Activated naive CD4-positive, alpha-beta T cell treated with anti-CD3 and anti-CD28 coated beads, Interleukin-2, amount 10 ng/mL, durations not matched to agents 7 days and 5 days (primary cell): ENCODE measurements at regions not wholly inside any gene's neighbourhood (a gene's known extent, or its start where the extent isn't known, plus 50 kb on each side); places are given as distances from the start of the nearest gene placed in this dataset.

Experiments used
- CTCF ChIA-PET: fragments of 350-600 bp; sonication (Branson Sonifier 250); formaldehyde crosslinking; loops from one replicate; lab custom pipeline; 2021; ENCODE audit warnings: antibody characterized with exemption; lab: Charles Lee
- DNase-seq: peaks from one replicate; pipeline ENCODE4 v3.0.0-alpha.2; 2020
- H3K27ac Mint-ChIP-seq: one replicate; pipeline ENCODE4 v1.8.0; 2021; ENCODE audit warnings: mild to moderate bottlenecking, moderate library complexity, mixed read lengths
- H3K27me3 Mint-ChIP-seq: one replicate; pipeline ENCODE4 v1.8.0; 2021; ENCODE audit warnings: mild to moderate bottlenecking, mixed read lengths
- H3K36me3 Mint-ChIP-seq: one replicate; pipeline ENCODE4 v1.8.0; 2021; ENCODE audit warnings: mixed read lengths
- H3K4me1 Mint-ChIP-seq: one replicate; pipeline ENCODE4 v1.8.0; 2021; ENCODE audit warnings: mixed read lengths
- H3K4me3 Mint-ChIP-seq: one replicate; pipeline ENCODE4 v1.8.0; 2021; ENCODE audit warnings: mild to moderate bottlenecking, moderate library complexity, mixed read lengths
- H3K9me3 Mint-ChIP-seq: one replicate; pipeline ENCODE4 v1.8.0; 2021; ENCODE audit warnings: mixed read lengths

GRCh38 chr11:70687716-70688115 lies 289.4 kb downstream of the CTTN start:
- H3K27ac Mint-ChIP-seq = no peak overlapping the region
- no peak overlapping the region for H3K4me3 Mint-ChIP-seq
- no peaks in the 10 kb centered on the region for H3K36me3 Mint-ChIP-seq
- H3K9me3 Mint-ChIP-seq = peaks cover 1% of the 10 kb centered on the region
- CTCF ChIA-PET = no interaction called here
- no peaks in the 10 kb centered on the region for H3K4me1 Mint-ChIP-seq
- DNase-seq = no peak
- H3K27me3 Mint-ChIP-seq = peaks cover 5% of the 10 kb centered on the region

- peaks cover 1% of the 10 kb centered on the region for H3K9me3 Mint-ChIP-seq
- H3K27me3 Mint-ChIP-seq = peaks cover 3% of the 10 kb centered on the region
- H3K27ac Mint-ChIP-seq = no peak overlapping the region
- no peak for DNase-seq
- H3K36me3 Mint-ChIP-seq = no peaks in the 10 kb centered on the region
- no peaks in the 10 kb centered on the region for H3K4me1 Mint-ChIP-seq
- no peak overlapping the region for H3K4me3 Mint-ChIP-seq
- CTCF ChIA-PET = no interaction called here
Observed at GRCh38 chr11:70688142-70688541, 289.8 kb downstream of the CTTN start.

- CTCF ChIA-PET = no interaction called here
- H3K4me3 Mint-ChIP-seq = no peak overlapping the region
- H3K4me1 Mint-ChIP-seq = no peaks in the 10 kb centered on the region
Observed at GRCh38 chr11:70689764-70690163, 291.4 kb downstream of the CTTN start.

GRCh38 chr11:70692131-70692530 lies 293.8 kb downstream of the CTTN start:
- Mint-ChIP-seq H3K27me3 (no peaks in the 10 kb centered on the region), H3K4me1 (no peaks in the 10 kb centered on the region), H3K27ac (no peak overlapping the region), H3K4me3 (no peak overlapping the region), H3K9me3 (peaks cover 1% of the 10 kb centered on the region), H3K36me3 (no peaks in the 10 kb centered on the region)
- CTCF ChIA-PET = no interaction called here
- DNase-seq = no peak

More at GRCh38 chr11:70689764-70690163, 291.4 kb downstream of the CTTN start:
- Mint-ChIP-seq H3K36me3 (no peaks in the 10 kb centered on the region), H3K9me3 (peaks cover 1% of the 10 kb centered on the region), H3K27me3 (no peaks in the 10 kb centered on the region), H3K27ac (no peak overlapping the region)
- DNase-seq = no peak

GRCh38 chr11:70694371-70694770 lies 296.0 kb downstream of the CTTN start:
- CTCF ChIA-PET = no interaction called here
- Mint-ChIP-seq H3K4me1 (peaks cover 3% of the 10 kb centered on the region), H3K27ac (no peak overlapping the region), H3K4me3 (no peak overlapping the region), H3K9me3 (no peaks in the 10 kb centered on the region), H3K27me3 (no peaks in the 10 kb centered on the region), H3K36me3 (no peaks in the 10 kb centered on the region)
- DNase-seq = no peak

GRCh38 chr11:70695086-70695960 lies 297.0 kb downstream of the CTTN start:
- CTCF ChIA-PET = interaction anchor here (1.4 kb wide), 1 partner anchor 9 kb away, joined by 3 read pairs; no protein-coding TSS in a partner anchor
- H3K4me3 Mint-ChIP-seq = no peak overlapping the region
- H3K36me3 Mint-ChIP-seq = no peaks in the 10 kb centered on the region
- no peak overlapping the region for H3K27ac Mint-ChIP-seq
- peaks cover 3% of the 10 kb centered on the region for H3K27me3 Mint-ChIP-seq
- peaks cover 4% of the 10 kb centered on the region for H3K4me1 Mint-ChIP-seq
- H3K9me3 Mint-ChIP-seq = no peaks in the 10 kb centered on the region
- DNase-seq = no peak

GRCh38 chr11:70696076-70696475 lies 297.7 kb downstream of the CTTN start:
- CTCF ChIA-PET = interaction anchor here (1.4 kb wide), 1 partner anchor 10 kb away, joined by 3 read pairs; no protein-coding TSS in a partner anchor
- no peak for DNase-seq
- Mint-ChIP-seq H3K4me3 (no peak overlapping the region), H3K36me3 (no peaks in the 10 kb centered on the region), H3K9me3 (no peaks in the 10 kb centered on the region), H3K27me3 (peaks cover 3% of the 10 kb centered on the region), H3K27ac (no peak overlapping the region), H3K4me1 (peaks cover 4% of the 10 kb centered on the region)

- H3K4me1 Mint-ChIP-seq = peaks cover 4% of the 10 kb centered on the region
- no peak for DNase-seq
- H3K27ac Mint-ChIP-seq = no peak overlapping the region
- H3K9me3 Mint-ChIP-seq = no peaks in the 10 kb centered on the region
- H3K36me3 Mint-ChIP-seq = no peaks in the 10 kb centered on the region
- peaks cover 3% of the 10 kb centered on the region for H3K27me3 Mint-ChIP-seq
- no peak overlapping the region for H3K4me3 Mint-ChIP-seq
- CTCF ChIA-PET = no interaction called here
Observed at GRCh38 chr11:70696564-70696963, 298.2 kb downstream of the CTTN start.

GRCh38 chr11:70697701-70698100 lies 299.4 kb downstream of the CTTN start:
- peaks cover 3% of the 10 kb centered on the region for H3K27me3 Mint-ChIP-seq
- CTCF ChIA-PET = no interaction called here
- H3K4me3 Mint-ChIP-seq = no peak overlapping the region
- no peaks in the 10 kb centered on the region for H3K36me3 Mint-ChIP-seq
- H3K9me3 Mint-ChIP-seq = no peaks in the 10 kb centered on the region
- no peak for DNase-seq
- H3K27ac Mint-ChIP-seq = no peak overlapping the region
- H3K4me1 Mint-ChIP-seq = peaks cover 4% of the 10 kb centered on the region

GRCh38 chr11:70698871-70699270 lies 300.5 kb downstream of the CTTN start:
- CTCF ChIA-PET = no interaction called here
- no peak overlapping the region for H3K4me3 Mint-ChIP-seq

GRCh38 chr11:70699294-70700221 lies 301.2 kb downstream of the CTTN start:
- Mint-ChIP-seq H3K4me1 (peaks cover 4% of the 10 kb centered on the region), H3K9me3 (peaks cover 1% of the 10 kb centered on the region), H3K27ac (no peak overlapping the region), H3K27me3 (peaks cover 6% of the 10 kb centered on the region), H3K36me3 (no peaks in the 10 kb centered on the region), H3K4me3 (no peak overlapping the region)
- no peak for DNase-seq
- CTCF ChIA-PET = no interaction called here

More at GRCh38 chr11:70698871-70699270, 300.5 kb downstream of the CTTN start:
- H3K4me1 Mint-ChIP-seq = peaks cover 4% of the 10 kb centered on the region
- H3K27ac Mint-ChIP-seq = no peak overlapping the region
- H3K9me3 Mint-ChIP-seq = no peaks in the 10 kb centered on the region
- no peak for DNase-seq
- H3K36me3 Mint-ChIP-seq = no peaks in the 10 kb centered on the region
- H3K27me3 Mint-ChIP-seq = peaks cover 6% of the 10 kb centered on the region

GRCh38 chr11:70700453-70700852 lies 302.1 kb downstream of the CTTN start:
- DNase-seq = no peak
- H3K36me3 Mint-ChIP-seq = no peaks in the 10 kb centered on the region
- H3K27ac Mint-ChIP-seq = no peak overlapping the region
- H3K4me1 Mint-ChIP-seq = peaks cover 4% of the 10 kb centered on the region
- H3K4me3 Mint-ChIP-seq = no peak overlapping the region
- peaks cover 6% of the 10 kb centered on the region for H3K27me3 Mint-ChIP-seq
- CTCF ChIA-PET = no interaction called here
- peaks cover 4% of the 10 kb centered on the region for H3K9me3 Mint-ChIP-seq

- DNase-seq = no peak
- CTCF ChIA-PET = interaction anchor here (0.7 kb wide), 1 partner anchor 55 kb away, joined by 3 read pairs; no protein-coding TSS in a partner anchor
- Mint-ChIP-seq H3K4me3 (no peak overlapping the region), H3K27me3 (peaks cover 6% of the 10 kb centered on the region), H3K27ac (no peak overlapping the region), H3K36me3 (no peaks in the 10 kb centered on the region), H3K9me3 (peaks cover 4% of the 10 kb centered on the region), H3K4me1 (peaks cover 4% of the 10 kb centered on the region)
Observed at GRCh38 chr11:70700871-70701270, 302.5 kb downstream of the CTTN start.

- no peak overlapping the region for H3K4me3 Mint-ChIP-seq
- H3K4me1 Mint-ChIP-seq = peaks cover 4% of the 10 kb centered on the region
- no peak for DNase-seq
- CTCF ChIA-PET = no interaction called here
- peaks cover 6% of the 10 kb centered on the region for H3K27me3 Mint-ChIP-seq
- peaks cover 4% of the 10 kb centered on the region for H3K9me3 Mint-ChIP-seq
- H3K27ac Mint-ChIP-seq = no peak overlapping the region
- H3K36me3 Mint-ChIP-seq = no peaks in the 10 kb centered on the region
Observed at GRCh38 chr11:70702040-70702648, 303.8 kb downstream of the CTTN start.
